IMR-90 (cell line): ENCODE measurements at regions not wholly inside any gene's neighbourhood (a gene's known extent, or its start where the extent isn't known, plus 50 kb on each side); places are given as distances from the start of the nearest gene placed in this dataset.

Experiments
- ATAC-seq: fragments of 200-7000 bp; cut with Tn5 transposase; 2 replicates; pipeline ENCODE4 v1.9.1; 2020; ENCODE audit warnings: low read depth, mild to moderate bottlenecking, moderate library complexity
- BruUV-seq: library from RNA; stranded (reverse); fragments of 400-500 nt; replicated peaks from 2 replicates; lab custom pipeline; 2021; lab: Mats Ljungman, UMichigan
- CTCF ChIA-PET: fragments of 300-600 bp; formaldehyde crosslinking; extraction: SDS; loops from one replicate; lab custom pipeline; 2021; ENCODE audit warnings: antibody characterized with exemption; lab: Yijun Ruan, JAX
- POLR2A ChIA-PET: fragments of 300-600 bp; sonication (Branson Sonifier 250); formaldehyde crosslinking; loops from one replicate; lab custom pipeline; 2022; ENCODE audit warnings: antibody characterized with exemption; ENCODE audit not compliant: unreplicated experiment; lab: Charles Lee
- DNase-seq: peaks from one replicate; pipeline ENCODE4 v3.0.0; 2013
- H2AFZ ChIP-seq: replicated peaks from 2 replicates; pipeline ENCODE3; 2013; ENCODE audit warnings: low read length, mild to moderate bottlenecking; ENCODE audit not compliant: poor library complexity
- H2AK5ac ChIP-seq: 2 replicates; pipeline ENCODE4 v1.6.1; 2013; ENCODE audit warnings: low read depth, low read length, inconsistent platforms
- H2AK9ac ChIP-seq: replicated peaks from 2 replicates; pipeline ENCODE3; 2013; ENCODE audit warnings: mild to moderate bottlenecking, low read depth, low read length, moderate library complexity; ENCODE audit not compliant: poor library complexity
- H2BK120ac ChIP-seq: 2 replicates; pipeline ENCODE4 v1.6.1; 2013; ENCODE audit warnings: low read depth, low read length, inconsistent platforms
- H2BK15ac ChIP-seq: 3 replicates; pipeline ENCODE4 v1.6.1; 2013; ENCODE audit warnings: low read depth, low read length, inconsistent platforms
- H2BK20ac ChIP-seq: 2 replicates; pipeline ENCODE4 v1.6.1; 2013; ENCODE audit warnings: low read depth, mild to moderate bottlenecking, inconsistent platforms, low read length, moderate library complexity
- H2BK5ac ChIP-seq: 2 replicates; pipeline ENCODE4 v1.6.1; 2013; ENCODE audit warnings: mild to moderate bottlenecking, low read depth, low read length, inconsistent platforms; ENCODE audit not compliant: poor library complexity, severe bottlenecking
- H3K14ac ChIP-seq: replicated peaks from 2 replicates; pipeline ENCODE4 v1.6.1; 2013; ENCODE audit warnings: low read depth, low read length, inconsistent platforms
- H3K18ac ChIP-seq: 2 replicates; pipeline ENCODE4 v1.6.1; 2013; ENCODE audit warnings: low read depth, low read length, control low read depth
- H3K23ac ChIP-seq: 2 replicates; pipeline ENCODE4 v1.6.1; 2013; ENCODE audit warnings: low read depth, low read length, inconsistent platforms
- H3K27ac ChIP-seq: 2 replicates; pipeline ENCODE4 v1.5.1; 2013; ENCODE audit warnings: mild to moderate bottlenecking, control low read depth, low read length; ENCODE audit not compliant: insufficient read depth
- H3K27me3 ChIP-seq: 2 replicates; pipeline ENCODE4 v1.6.1; 2013; ENCODE audit warnings: low read length; ENCODE audit not compliant: control insufficient read depth, insufficient read depth
- H3K36me3 ChIP-seq: 2 replicates; pipeline ENCODE4 v1.6.1; 2013; ENCODE audit warnings: low read length, mixed read lengths; ENCODE audit not compliant: control insufficient read depth, insufficient read depth
- H3K4ac ChIP-seq: 2 replicates; pipeline ENCODE4 v1.6.1; 2013; ENCODE audit warnings: low read depth, low read length, inconsistent platforms
- H3K4me1 ChIP-seq: 2 replicates; pipeline ENCODE4 v1.6.1; 2013; ENCODE audit warnings: low read length, mixed read lengths; ENCODE audit not compliant: control insufficient read depth, insufficient read depth
- H3K4me2 ChIP-seq: 2 replicates; pipeline ENCODE4 v1.6.1; 2013; ENCODE audit warnings: low read depth, mild to moderate bottlenecking, control low read depth, low read length, moderate library complexity
- H3K4me3 ChIP-seq: 2 replicates; pipeline ENCODE4 v1.5.1; 2013; ENCODE audit warnings: low read depth, mild to moderate bottlenecking, control low read depth, low read length, moderate library complexity; ENCODE audit not compliant: insufficient read depth
- H3K56ac ChIP-seq: 2 replicates; pipeline ENCODE4 v1.6.1; 2013; ENCODE audit warnings: low read length, inconsistent platforms; ENCODE audit not compliant: insufficient read depth; ENCODE audit errors: extremely low read depth
- H3K79me1 ChIP-seq, 2 experiments: 2 replicates each; pipeline ENCODE4 v1.6.1; 2013; ENCODE audit warnings: low read length in 2 of 2, inconsistent platforms in 1 of 2, low read depth in 1 of 2
- H3K9ac ChIP-seq: 2 replicates; pipeline ENCODE4 v1.6.1; 2013; ENCODE audit warnings: low read depth, low read length, control low read depth
- H3K9me1 ChIP-seq: 2 replicates; pipeline ENCODE4 v1.6.1; 2013; ENCODE audit warnings: low read length, inconsistent platforms; ENCODE audit not compliant: insufficient read depth
- H3K9me3 ChIP-seq: 2 replicates; pipeline ENCODE4 v1.6.1; 2013; ENCODE audit warnings: low read length; ENCODE audit not compliant: control insufficient read depth, insufficient read depth
- H4K20me1 ChIP-seq: 2 replicates; pipeline ENCODE4 v1.6.1; 2013; ENCODE audit warnings: low read length, inconsistent platforms; ENCODE audit not compliant: insufficient read depth
- H4K5ac ChIP-seq: 2 replicates; pipeline ENCODE4 v1.6.1; 2013; ENCODE audit warnings: mild to moderate bottlenecking, low read depth, low read length, control low read depth
- H4K8ac ChIP-seq, 2 experiments: 2 replicates each; pipeline ENCODE4 v1.6.1; 2013; ENCODE audit warnings: low read depth in 2 of 2, low read length in 2 of 2, control low read depth in 1 of 2, inconsistent platforms in 1 of 2
- H4K91ac ChIP-seq: 2 replicates; pipeline ENCODE4 v1.6.1; 2013; ENCODE audit warnings: low read depth, low read length, inconsistent platforms; ENCODE audit not compliant: insufficient read depth
- FOS ChIP-seq: fragments of 150-350 bp; IDR thresholded peaks from 2 replicates; pipeline ENCODE4 v1.6.1; 2016; ENCODE audit warnings: low read depth, low read length
- MAFK ChIP-seq: IDR thresholded peaks from 2 replicates; pipeline ENCODE4 v1.6.1; 2012; ENCODE audit warnings: low read depth, low read length, improper control_type of control experiment
- NFE2L2 ChIP-seq: fragments of 150-350 bp; IDR thresholded peaks from 2 replicates; pipeline ENCODE4 v1.6.1; 2016; ENCODE audit warnings: low read depth, mild to moderate bottlenecking, low read length
- RAD21 ChIP-seq: IDR thresholded peaks from 2 replicates; pipeline ENCODE4 v1.6.1; 2012; ENCODE audit warnings: low read length, improper control_type of control experiment
- RFX5 ChIP-seq: IDR thresholded peaks from 2 replicates; pipeline ENCODE4 v1.8.0; 2012; ENCODE audit warnings: low read depth, mild to moderate bottlenecking, low read length, moderate library complexity
- SMC3 ChIP-seq: fragments of 150-350 bp; IDR thresholded peaks from 2 replicates; pipeline ENCODE4 v1.6.1; 2016; ENCODE audit warnings: low read depth, mild to moderate bottlenecking, antibody characterized with exemption, low read length, moderate library complexity
- WGBS, 2 experiments: methylation state at CpG; one replicate each; pipeline versions ENCODE4 v1.1.5 to v1.1.7; 2013; ENCODE audit warnings: missing lambda C conversion rate in 2 of 2; ENCODE audit not compliant: insufficient read length in 1 of 2; ENCODE audit errors: extremely low coverage in 2 of 2; 5-methylcytosine and 5-hydroxymethylcytosine counted together
- dilution Hi-C: fragments of 300-500 bp; cut with HindIII; formaldehyde crosslinking; loops from one replicate; pipeline ENCODE4 v1.14.3; 2018; ENCODE audit warnings: low sequenced_read_pairs; ENCODE audit not compliant: unreplicated experiment
- in situ Hi-C: fragments of 300-500 bp; cut with MboI; formaldehyde crosslinking; loops from 3 replicates; pipeline ENCODE4 v1.14.3; 2019; ENCODE audit warnings: low sequenced_read_pairs, inconsistent platforms, mixed read lengths
- intact Hi-C: fragments of 100-400 bp; cut with micrococcal nuclease; formaldehyde crosslinking; loops from 2 replicates; pipeline ENCODE4 v1.10.0; 2022

DNA sequence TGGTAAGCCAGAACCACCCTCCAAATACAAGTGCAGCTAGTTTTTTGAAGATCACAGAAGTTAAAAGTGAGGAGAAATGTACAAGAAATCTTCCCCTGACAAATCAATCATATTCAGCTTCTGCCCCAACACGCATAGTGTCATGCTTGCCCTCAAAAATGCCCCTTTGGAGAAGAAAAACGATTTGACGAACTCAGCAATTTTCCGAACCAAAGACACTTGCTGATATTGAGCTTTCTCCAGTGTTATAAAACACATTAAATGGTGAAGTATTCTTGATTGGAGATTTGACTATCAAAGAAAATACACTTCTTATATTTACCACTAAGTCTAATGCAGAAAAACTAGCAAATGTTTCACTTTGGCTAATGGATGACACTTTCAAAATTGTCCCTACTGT is 195.5 kb downstream of the ETV1 start:
- Histone ChIP-seq H3K4me3 (no peak overlapping the region), H3K14ac (no peak overlapping the region), H2BK15ac (no peak overlapping the region), H3K9me3 (no peaks in the 10 kb centered on the region), H2AK9ac (no peak overlapping the region), H2BK120ac (no peak overlapping the region), H4K5ac (no peak overlapping the region), H2BK20ac (no peak overlapping the region), H3K4ac (no peak overlapping the region), H3K36me3 (no peaks in the 10 kb centered on the region), H3K23ac (no peak overlapping the region), H2BK5ac (no peak overlapping the region), H4K8ac (no peak overlapping the region), H3K27me3 (no peaks in the 10 kb centered on the region), H4K91ac (no peak overlapping the region), H3K18ac (no peak overlapping the region), H3K56ac (no peak overlapping the region), H3K9ac (no peak overlapping the region), H3K27ac (no peak overlapping the region), H2AK5ac (no peak overlapping the region), H2AFZ (no peak overlapping the region), H3K79me1 (no peaks in the 10 kb centered on the region), H3K4me1 (no peaks in the 10 kb centered on the region), H4K20me1 (no peaks in the 10 kb centered on the region), H3K4me2 (no peak overlapping the region), H3K9me1 (no peaks in the 10 kb centered on the region)
- ChIA-PET CTCF (interaction anchor here (1.1 kb wide), 1 partner anchor 35 kb away, joined by 3 read pairs; no protein-coding TSS in a partner anchor), POLR2A (no interaction called here)
- in situ Hi-C loops: no loop called here
- TF ChIP-seq FOS: no peak
- no peak for TF ChIP-seq NFE2L2
- TF ChIP-seq RAD21: no peak
- TF ChIP-seq RFX5: no peak
- TF ChIP-seq MAFK: peak; percentile 61
- TF ChIP-seq SMC3: no peak
- no TSS peak for BruUV-seq
- ATAC-seq (no peak), DNase-seq (no peak)
- dilution Hi-C loops: no loop called here
- intact Hi-C loops: no loop called here
- WGBS, 2 experiments: no CpG with 5 or more reads among the region's 4 CpGs
